ENCODE measurements at regions not wholly inside any gene's neighbourhood (a gene's known extent, or its start where the extent isn't known, plus 50 kb on each side); places are given as distances from the start of the nearest gene placed in this dataset.

DNA sequence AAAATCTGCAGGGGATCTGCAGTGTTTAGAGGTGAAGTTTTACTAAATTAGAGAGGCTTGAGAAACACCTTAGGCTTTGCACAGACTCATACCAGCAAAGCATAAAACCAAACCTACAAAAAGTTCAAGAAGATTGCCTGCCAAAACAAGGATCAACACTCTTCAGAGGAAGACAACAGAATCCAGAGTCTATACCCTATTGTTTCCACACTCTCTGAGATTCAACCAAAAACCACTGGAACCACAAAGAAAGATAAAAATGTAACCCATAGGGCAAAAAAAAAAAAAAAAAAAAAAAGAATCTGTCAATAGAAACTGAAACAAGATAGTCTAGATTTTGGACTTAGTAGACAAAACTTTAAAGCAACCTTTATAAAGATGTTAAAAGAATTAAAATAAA lies 102.7 kb downstream of the ANKRD60 start:
- TF ChIP-seq, protein P1, sequence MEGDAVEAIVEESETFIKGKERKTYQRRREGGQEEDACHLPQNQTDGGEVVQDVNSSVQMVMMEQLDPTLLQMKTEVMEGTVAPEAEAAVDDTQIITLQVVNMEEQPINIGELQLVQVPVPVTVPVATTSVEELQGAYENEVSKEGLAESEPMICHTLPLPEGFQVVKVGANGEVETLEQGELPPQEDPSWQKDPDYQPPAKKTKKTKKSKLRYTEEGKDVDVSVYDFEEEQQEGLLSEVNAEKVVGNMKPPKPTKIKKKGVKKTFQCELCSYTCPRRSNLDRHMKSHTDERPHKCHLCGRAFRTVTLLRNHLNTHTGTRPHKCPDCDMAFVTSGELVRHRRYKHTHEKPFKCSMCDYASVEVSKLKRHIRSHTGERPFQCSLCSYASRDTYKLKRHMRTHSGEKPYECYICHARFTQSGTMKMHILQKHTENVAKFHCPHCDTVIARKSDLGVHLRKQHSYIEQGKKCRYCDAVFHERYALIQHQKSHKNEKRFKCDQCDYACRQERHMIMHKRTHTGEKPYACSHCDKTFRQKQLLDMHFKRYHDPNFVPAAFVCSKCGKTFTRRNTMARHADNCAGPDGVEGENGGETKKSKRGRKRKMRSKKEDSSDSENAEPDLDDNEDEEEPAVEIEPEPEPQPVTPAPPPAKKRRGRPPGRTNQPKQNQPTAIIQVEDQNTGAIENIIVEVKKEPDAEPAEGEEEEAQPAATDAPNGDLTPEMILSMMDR (IDR thresholded peaks at IDR 0.05; ENCODE audit: partially characterized antibody, unreplicated experiment), result no peak
- H3K27ac Mint-ChIP-seq (ENCODE audit: unreplicated experiment), result no peak overlapping the region
- H3K27me3 Mint-ChIP-seq (ENCODE audit: unreplicated experiment), result peaks cover 5% of the 10 kb centered on the region
- H3K9me3 Mint-ChIP-seq (ENCODE audit: unreplicated experiment), result peaks cover 3% of the 10 kb centered on the region
- H3K36me3 Mint-ChIP-seq (ENCODE audit: unreplicated experiment), result peaks cover 29% of the 10 kb centered on the region
- peaks cover 10% of the 10 kb centered on the region for H3K4me1 Mint-ChIP-seq (ENCODE audit: low read depth, unreplicated experiment)
- no peak for DNase-seq
- no peak overlapping the region for H3K4me3 Mint-ChIP-seq (ENCODE audit: unreplicated experiment)

GRCh38 chr20:58117944-58118343 lies 110.5 kb downstream of the ANKRD60 start:
- no peaks in the 10 kb centered on the region for H3K27me3 Mint-ChIP-seq (ENCODE audit: unreplicated experiment)
- no peaks in the 10 kb centered on the region for H3K36me3 Mint-ChIP-seq (ENCODE audit: unreplicated experiment)
- no peaks in the 10 kb centered on the region for H3K4me1 Mint-ChIP-seq (ENCODE audit: low read depth, unreplicated experiment)
- no peak for DNase-seq
- H3K9me3 Mint-ChIP-seq (ENCODE audit: unreplicated experiment), result peaks cover 4% of the 10 kb centered on the region
- H3K27ac Mint-ChIP-seq (ENCODE audit: unreplicated experiment), result no peak overlapping the region
- TF ChIP-seq, protein P1 (IDR thresholded peaks at IDR 0.05; ENCODE audit: partially characterized antibody, unreplicated experiment), result no peak
- no peak overlapping the region for H3K4me3 Mint-ChIP-seq (ENCODE audit: unreplicated experiment)

DNA sequence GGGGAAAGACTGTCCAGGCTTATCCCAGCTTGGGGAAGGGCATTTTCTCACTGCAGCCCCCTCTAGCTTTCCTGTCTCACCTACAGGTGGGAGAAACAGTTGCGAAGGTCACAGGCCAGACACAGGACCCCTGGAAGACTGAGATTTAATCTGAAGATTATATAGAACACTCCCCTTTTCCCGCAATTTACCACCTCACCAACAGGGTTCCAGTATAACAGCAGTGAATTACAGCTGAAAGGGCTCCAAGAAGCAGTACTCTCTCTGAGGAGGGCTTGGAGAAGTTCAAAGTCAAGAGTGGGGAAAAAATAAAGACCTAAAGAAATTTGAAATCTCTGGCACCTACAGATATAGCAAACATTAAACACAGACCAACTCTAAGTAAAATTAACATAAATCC lies 111.9 kb downstream of the ANKRD60 start:
- Mint-ChIP-seq H3K36me3 (ENCODE audit: unreplicated experiment) (no peaks in the 10 kb centered on the region), H3K4me3 (ENCODE audit: unreplicated experiment) (no peak overlapping the region), H3K9me3 (ENCODE audit: unreplicated experiment) (peaks cover 5% of the 10 kb centered on the region), H3K4me1 (ENCODE audit: low read depth, unreplicated experiment) (peaks cover 2% of the 10 kb centered on the region), H3K27ac (ENCODE audit: unreplicated experiment) (no peak overlapping the region), H3K27me3 (ENCODE audit: unreplicated experiment) (no peaks in the 10 kb centered on the region)
- TF ChIP-seq, protein P1 (IDR thresholded peaks at IDR 0.05; ENCODE audit: partially characterized antibody, unreplicated experiment), result no peak
- DNase-seq, result no peak

GRCh38 chr20:58113716-58114115 lies 114.7 kb downstream of the ANKRD60 start:
- no peak for DNase-seq
- no peak overlapping the region for H3K27ac Mint-ChIP-seq (ENCODE audit: unreplicated experiment)
- H3K27me3 Mint-ChIP-seq (ENCODE audit: unreplicated experiment), result no peaks in the 10 kb centered on the region
- TF ChIP-seq, protein P1 (IDR thresholded peaks at IDR 0.05; ENCODE audit: partially characterized antibody, unreplicated experiment), result no peak
- no peaks in the 10 kb centered on the region for H3K36me3 Mint-ChIP-seq (ENCODE audit: unreplicated experiment)
- H3K9me3 Mint-ChIP-seq (ENCODE audit: unreplicated experiment), result peaks cover 4% of the 10 kb centered on the region
- H3K4me1 Mint-ChIP-seq (ENCODE audit: low read depth, unreplicated experiment), result peaks cover 2% of the 10 kb centered on the region
- no peak overlapping the region for H3K4me3 Mint-ChIP-seq (ENCODE audit: unreplicated experiment)

- Mint-ChIP-seq H3K27ac (ENCODE audit: unreplicated experiment) (no peak overlapping the region), H3K9me3 (ENCODE audit: unreplicated experiment) (peaks cover 4% of the 10 kb centered on the region), H3K27me3 (ENCODE audit: unreplicated experiment) (no peaks in the 10 kb centered on the region), H3K36me3 (ENCODE audit: unreplicated experiment) (peaks cover 7% of the 10 kb centered on the region), H3K4me1 (ENCODE audit: low read depth, unreplicated experiment) (peaks cover 2% of the 10 kb centered on the region), H3K4me3 (ENCODE audit: unreplicated experiment) (no peak overlapping the region)
- no peak for DNase-seq
- TF ChIP-seq, protein P1 (IDR thresholded peaks at IDR 0.05; ENCODE audit: partially characterized antibody, unreplicated experiment), result no peak
These were observed 116.3 kb downstream of the ANKRD60 start for GRCh38 chr20:58112017-58112781.

All from glutamatergic neuron (in vitro differentiated cells).